ENCODE measurements at regions not wholly inside any gene's neighbourhood (a gene's known extent, or its start where the extent isn't known, plus 50 kb on each side); places are given as distances from the start of the nearest gene placed in this dataset.

GRCh38 chr5:21219251-21219650 lies 1231.3 kb upstream of the CDH18 start:
- no peaks in the 10 kb centered on the region for H4K20me1 ChIP-seq (ENCODE audit: control insufficient read depth, insufficient read depth)
- no peak overlapping the region for H3K9ac ChIP-seq (ENCODE audit: control insufficient read depth, insufficient read depth, low read length)
- no peak overlapping the region for H3K4me2 ChIP-seq (ENCODE audit: control insufficient read depth, insufficient read depth)
- no peaks in the 10 kb centered on the region for H3K4me1 ChIP-seq (ENCODE audit: control insufficient read depth, insufficient read depth, low read length)
- no peak for DNase-seq (ENCODE audit: low read depth, low spot score)
- in situ Hi-C loops (cut with MboI), result no loop called here
- H3K36me3 ChIP-seq (ENCODE audit: control insufficient read depth in 2 of 2, insufficient read depth in 2 of 2, low read length in 1 of 2), result no peaks in the 10 kb centered on the region
- no peak for ATAC-seq
- H3K27me3 ChIP-seq (replicated peaks in 1 of 2; ENCODE audit: control insufficient read depth in 2 of 2, insufficient read depth in 2 of 2, low read length in 1 of 2), result no peaks in the 10 kb centered on the region
- H3K9me3 ChIP-seq (replicated peaks; ENCODE audit: control insufficient read depth, insufficient read depth, low read length), result no peaks in the 10 kb centered on the region
- ChIA-PET SMC1A (ENCODE audit: uncharacterized antibody, unreplicated experiment) (no interaction called here), POLR2A (no interaction called here), RAD21 (ENCODE audit: unreplicated experiment) (no interaction called here), CTCF (no interaction called here)
- no TSS peak for BruUV-seq (replicated peaks)
- H3K79me2 ChIP-seq (ENCODE audit: control insufficient read depth, insufficient read depth, low read length), result no peaks in the 10 kb centered on the region
- FAIRE-seq, result no peak
- intact Hi-C loops (cut with micrococcal nuclease; ENCODE audit: unreplicated experiment), result no loop called here
- 38% methylated on average over 1 of the region's 1 CpG for whole genome bisulfite sequencing (ENCODE audit: insufficient coverage, insufficient replicate concordance, low lambda C conversion rate, missing lambda C conversion rate)
- H2AFZ ChIP-seq (ENCODE audit: control insufficient read depth, low read depth, low read length), result no peak overlapping the region
- no peak overlapping the region for H3K4me3 ChIP-seq
- no peak overlapping the region for H3K27ac ChIP-seq (ENCODE audit: control insufficient read depth, insufficient read depth)
- TF ChIP-seq ZNF207 (IDR thresholded peaks at IDR 0.05; ENCODE audit: borderline replicate concordance), result no peak
- TF ChIP-seq EED (IDR thresholded peaks at IDR 0.05; ENCODE audit: low read depth), result no peak
- TF ChIP-seq CBX3 (IDR thresholded peaks at IDR 0.05; ENCODE audit: borderline replicate concordance, low read depth), result no peak
- no peak for TF ChIP-seq BMI1 (IDR thresholded peaks at IDR 0.05; ENCODE audit: borderline replicate concordance)
- TF ChIP-seq PKNOX1 (IDR thresholded peaks at IDR 0.05), result no peak
- TF ChIP-seq NR2C1 (IDR thresholded peaks at IDR 0.05), result no peak
- TF ChIP-seq SIX5 (IDR thresholded peaks at IDR 0.05; ENCODE audit: low read depth, low read length, severe bottlenecking), result no peak
- TF ChIP-seq WRNIP1 (IDR thresholded peaks at IDR 0.05; ENCODE audit: borderline replicate concordance, low read depth, low read length), result no peak
- no peak for TF ChIP-seq POU2F2 (IDR thresholded peaks at IDR 0.05; ENCODE audit: borderline replicate concordance, low read depth, low read length)
- TF ChIP-seq ZBTB40 (IDR thresholded peaks at IDR 0.05; ENCODE audit: borderline replicate concordance), result no peak
- TF ChIP-seq JUND (IDR thresholded peaks at IDR 0.05; ENCODE audit: low read depth, low read length), result no peak
- no peak for TF ChIP-seq GABPA (IDR thresholded peaks at IDR 0.05; ENCODE audit: low read depth)
- no peak for TF ChIP-seq NKRF (conservative IDR thresholded peaks at IDR 0.05)
- no peak for TF ChIP-seq EGR1 (IDR thresholded peaks at IDR 0.05; ENCODE audit: borderline replicate concordance in 1 of 2, low read depth in 2 of 2, low read length in 2 of 2)
- no peak for TF ChIP-seq GATAD2B (conservative IDR thresholded peaks at IDR 0.05; ENCODE audit: low read depth)
- TF ChIP-seq ZNF274 (IDR thresholded peaks at IDR 0.05; ENCODE audit: insufficient read depth, insufficient read length), result no peak

All from GM12878 (cell line).